Thymus (tissue), 11 donors: ENCODE measurements at regions not wholly inside any gene's neighbourhood (a gene's known extent, or its start where the extent isn't known, plus 50 kb on each side); places are given as distances from the start of the nearest gene placed in this dataset.

Experiments used
- DNase-seq, 9 donors: peaks; one replicate each; pipeline ENCODE4 v3.0.0-alpha.2; 2013; ENCODE audit warnings: low spot score in 9 of 9, low read depth in 6 of 9, missing footprints in 1 of 9
- H3K27ac ChIP-seq, 2 donors: one replicate each; pipeline ENCODE4 v1.5.1; 2013; ENCODE audit warnings: control low read depth in 1 of 2, low read depth in 1 of 2, low read length in 1 of 2, mild to moderate bottlenecking in 1 of 2, moderate library complexity in 1 of 2
- H3K27me3 ChIP-seq, 2 donors: one replicate each; pipeline ENCODE4 v1.5.1; 2013; ENCODE audit warnings: low read length in 1 of 2; ENCODE audit not compliant: control insufficient read depth in 2 of 2, insufficient read depth in 1 of 2
- H3K36me3 ChIP-seq, 2 donors: one replicate each; pipeline ENCODE4 v1.5.1; 2013; ENCODE audit warnings: low read length in 1 of 2, mild to moderate bottlenecking in 1 of 2, moderate library complexity in 1 of 2; ENCODE audit not compliant: control insufficient read depth in 2 of 2, insufficient read depth in 2 of 2
- H3K4me1 ChIP-seq, 2 donors: one replicate each; pipeline ENCODE4 v1.5.1; 2013; ENCODE audit warnings: low read length in 2 of 2; ENCODE audit not compliant: control insufficient read depth in 2 of 2, insufficient read depth in 2 of 2
- H3K4me3 ChIP-seq, 2 donors: one replicate each; pipeline ENCODE4 v1.5.1; 2013; ENCODE audit warnings: low read length in 2 of 2, control low read depth in 1 of 2, mild to moderate bottlenecking in 1 of 2
- H3K9me3 ChIP-seq, 2 donors: one replicate each; pipeline ENCODE4 v1.5.1; 2013; ENCODE audit warnings: low read length in 1 of 2, mild to moderate bottlenecking in 1 of 2; ENCODE audit not compliant: control insufficient read depth in 2 of 2, insufficient read depth in 1 of 2
- WGBS: extraction: QIAGEN DNeasy Blood & Tissue Kit; methylation state at CpG from one replicate; pipeline ENCODE4 v1.1.7; 2013; 5-methylcytosine and 5-hydroxymethylcytosine counted together
- donor health status: healthy.

DNA sequence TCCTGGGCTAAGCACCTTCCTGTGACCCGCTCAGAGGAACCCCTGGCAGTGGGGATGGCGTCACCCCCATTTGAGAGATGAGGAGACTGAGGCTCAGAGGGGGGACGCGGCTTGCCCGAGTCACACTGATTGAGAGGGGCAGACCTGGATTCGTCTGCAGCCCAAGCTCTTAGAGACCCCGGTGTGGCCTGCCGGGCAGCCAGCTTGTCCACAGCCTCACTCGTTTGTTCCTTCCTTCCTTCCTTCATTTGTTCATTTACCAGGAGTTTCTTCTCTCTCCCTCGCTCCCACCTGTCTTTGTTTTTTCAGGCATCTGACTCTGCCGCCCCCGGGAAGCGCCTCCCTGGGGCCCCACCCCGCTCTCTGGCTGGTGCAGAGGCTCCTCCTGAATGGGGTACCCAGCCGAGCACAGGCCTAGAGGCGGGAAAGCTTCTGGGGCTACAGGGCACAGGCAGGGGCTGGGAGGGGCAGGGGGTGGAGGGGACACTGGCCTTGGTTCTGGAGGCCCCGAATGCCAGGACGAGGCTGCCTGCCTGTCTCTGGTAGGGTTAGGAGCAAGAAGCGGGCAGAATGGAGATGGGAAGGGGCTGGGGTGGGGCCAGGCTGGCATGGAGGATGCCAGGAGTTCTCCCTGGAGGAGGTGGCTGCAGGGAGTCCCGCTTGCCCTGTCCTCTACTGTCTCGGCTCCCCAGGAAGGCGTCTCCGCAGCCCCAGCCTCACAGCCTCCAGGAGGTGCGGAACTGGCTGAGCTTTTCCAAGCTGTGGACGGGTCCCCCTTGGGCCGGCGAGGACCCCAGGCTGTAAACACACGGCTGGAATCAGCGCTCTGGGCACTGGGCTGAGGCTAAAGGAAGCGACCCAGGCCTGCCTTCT is 91.6 kb downstream of the UNCX start:
- H3K9me3 ChIP-seq: no peaks in the 10 kb centered on the region
- H3K4me1 ChIP-seq: no peaks in the 10 kb centered on the region
- DNase-seq: no peak
- peaks cover 26 to 43% of the 10 kb centered on the region in 2 donors for H3K27me3 ChIP-seq
- 70% methylated on average over 30 of the region's 30 CpGs for WGBS
- H3K4me3 ChIP-seq: no peak overlapping the region
- no peaks in the 10 kb centered on the region for H3K36me3 ChIP-seq
- H3K27ac ChIP-seq: no peak overlapping the region

DNA sequence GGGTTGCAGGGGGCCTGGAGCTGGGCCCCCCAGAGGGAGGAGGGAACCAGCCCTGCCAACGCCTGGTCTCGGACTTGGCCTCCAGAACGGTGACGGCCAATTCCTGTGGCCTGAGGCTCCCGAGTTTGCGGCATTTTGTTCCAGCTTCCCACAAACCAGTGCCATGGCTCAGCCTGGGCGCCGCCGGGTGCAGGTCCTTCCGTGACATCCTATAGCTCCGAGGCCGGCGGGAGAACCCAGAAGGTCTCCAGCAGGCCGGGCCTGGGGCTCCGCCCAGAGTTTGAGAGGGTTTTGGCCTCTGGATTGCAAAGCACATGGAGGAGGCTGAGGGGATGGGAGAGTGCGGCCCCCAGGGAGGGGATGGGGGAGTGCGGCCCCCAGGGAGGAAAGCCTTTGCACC is 92.6 kb downstream of the UNCX start:
- 87% methylated on average over 17 of the region's 17 CpGs for WGBS
- H3K27me3 ChIP-seq: peaks cover 26 to 44% of the 10 kb centered on the region in 2 donors
- H3K4me1 ChIP-seq: no peaks in the 10 kb centered on the region
- H3K27ac ChIP-seq: no peak overlapping the region
- H3K9me3 ChIP-seq: no peaks in the 10 kb centered on the region
- H3K36me3 ChIP-seq: no peaks in the 10 kb centered on the region
- DNase-seq: no peak
- no peak overlapping the region for H3K4me3 ChIP-seq

DNA sequence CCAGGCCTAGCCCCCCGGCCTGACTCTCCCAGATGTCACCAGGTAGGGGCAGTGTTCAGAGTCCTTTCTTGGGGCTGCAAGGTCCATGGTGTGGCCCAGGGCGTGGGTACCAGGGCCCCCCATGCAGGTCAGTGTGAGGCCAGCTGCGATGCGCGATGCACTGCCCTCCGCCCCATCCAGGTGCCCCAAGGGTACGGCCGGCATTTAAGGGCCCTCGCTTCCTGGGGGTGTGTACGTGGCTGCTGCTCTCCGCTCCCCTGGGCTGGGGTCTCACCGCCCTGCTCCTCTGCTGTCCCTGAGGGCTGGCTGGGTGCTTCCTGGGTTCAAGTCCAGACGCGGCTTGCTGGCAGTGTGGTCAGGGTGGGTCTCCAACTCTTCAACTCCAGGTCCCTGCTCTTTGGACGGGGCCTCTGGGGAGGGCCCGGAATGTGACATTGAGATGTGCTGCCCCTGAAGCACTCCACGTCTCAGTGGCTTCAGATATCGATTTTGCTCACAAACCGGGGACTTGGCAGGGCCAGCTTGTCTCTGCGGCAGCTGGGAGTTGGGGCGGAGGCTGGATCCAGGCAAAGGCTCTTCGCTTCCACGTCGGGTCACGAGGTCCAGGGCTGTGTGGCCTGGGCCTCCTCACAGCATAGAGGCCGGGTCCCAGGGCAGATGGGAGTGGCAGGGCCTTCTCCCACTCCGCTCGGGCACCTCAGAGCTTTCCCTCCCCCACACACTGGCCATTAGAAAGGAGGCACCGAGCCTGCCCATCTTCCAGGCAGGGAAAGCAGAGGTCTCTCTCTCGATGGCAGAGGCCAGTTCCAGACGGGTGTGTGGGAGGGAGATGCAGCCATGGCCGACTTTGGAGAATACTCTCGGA is 93.2 kb downstream of the UNCX start:
- DNase-seq: no peak

DNA sequence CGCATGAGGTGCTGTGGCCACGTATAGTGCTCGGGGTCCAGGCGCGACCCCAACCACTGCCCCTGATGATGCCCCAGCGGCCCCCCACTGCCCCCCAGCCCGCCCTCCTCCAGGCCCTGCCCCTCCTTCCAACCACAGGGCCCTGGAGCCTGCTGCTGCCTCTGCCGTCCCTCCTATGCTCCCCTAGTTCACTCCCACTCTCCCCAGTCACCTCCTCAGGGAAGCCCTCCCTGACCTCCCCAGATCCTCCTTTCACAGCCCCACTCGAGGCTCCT is 93.8 kb downstream of the UNCX start:
- Histone ChIP-seq H3K36me3 (no peaks in the 10 kb centered on the region), H3K9me3 (no peaks in the 10 kb centered on the region), H3K27me3 (peaks cover 26 to 48% of the 10 kb centered on the region in 2 donors), H3K4me1 (no peaks in the 10 kb centered on the region), H3K4me3 (no peak overlapping the region), H3K27ac (no peak overlapping the region)
- no peak for DNase-seq
- WGBS: 84% methylated on average over 9 of the region's 9 CpGs

More for the DNA sequence above, 93.2 kb downstream of the UNCX start:
- H3K27me3 ChIP-seq: peaks cover 26 to 47% of the 10 kb centered on the region in 2 donors
- H3K4me3 ChIP-seq: no peak overlapping the region
- H3K27ac ChIP-seq: no peak overlapping the region
- H3K36me3 ChIP-seq: no peaks in the 10 kb centered on the region
- 90% methylated on average over 33 of the region's 33 CpGs for whole genome bisulfite sequencing
- no peaks in the 10 kb centered on the region for H3K4me1 ChIP-seq
- no peaks in the 10 kb centered on the region for H3K9me3 ChIP-seq

DNA sequence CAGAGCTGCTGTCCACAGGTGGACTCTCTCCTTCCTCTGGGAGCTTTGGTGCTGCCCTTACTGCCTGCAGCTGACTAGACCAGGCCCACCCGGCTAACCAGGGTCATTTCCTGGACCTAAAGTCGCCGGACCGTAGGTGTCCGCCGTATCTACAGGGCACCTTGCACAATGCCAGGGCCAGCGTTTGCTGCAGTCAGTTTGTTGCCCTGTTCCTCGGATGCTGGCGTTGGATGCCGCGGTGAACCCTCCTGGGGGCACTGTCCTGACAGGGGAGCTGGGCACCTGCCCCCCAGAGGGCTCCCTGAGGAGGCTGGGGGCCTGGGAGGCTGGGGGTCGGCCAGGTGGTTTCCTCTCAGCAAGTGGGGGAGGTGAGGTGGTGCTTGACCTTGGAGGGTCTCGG is 96.6 kb downstream of the UNCX start:
- Histone ChIP-seq H3K9me3 (no peaks in the 10 kb centered on the region), H3K27ac (no peak overlapping the region), H3K4me1 (no peaks in the 10 kb centered on the region), H3K4me3 (no peak overlapping the region), H3K36me3 (no peaks in the 10 kb centered on the region), H3K27me3 (peaks cover 4 to 31% of the 10 kb centered on the region in 2 donors)
- 94% methylated on average over 13 of the region's 13 CpGs for WGBS
- no peak for DNase-seq

DNA sequence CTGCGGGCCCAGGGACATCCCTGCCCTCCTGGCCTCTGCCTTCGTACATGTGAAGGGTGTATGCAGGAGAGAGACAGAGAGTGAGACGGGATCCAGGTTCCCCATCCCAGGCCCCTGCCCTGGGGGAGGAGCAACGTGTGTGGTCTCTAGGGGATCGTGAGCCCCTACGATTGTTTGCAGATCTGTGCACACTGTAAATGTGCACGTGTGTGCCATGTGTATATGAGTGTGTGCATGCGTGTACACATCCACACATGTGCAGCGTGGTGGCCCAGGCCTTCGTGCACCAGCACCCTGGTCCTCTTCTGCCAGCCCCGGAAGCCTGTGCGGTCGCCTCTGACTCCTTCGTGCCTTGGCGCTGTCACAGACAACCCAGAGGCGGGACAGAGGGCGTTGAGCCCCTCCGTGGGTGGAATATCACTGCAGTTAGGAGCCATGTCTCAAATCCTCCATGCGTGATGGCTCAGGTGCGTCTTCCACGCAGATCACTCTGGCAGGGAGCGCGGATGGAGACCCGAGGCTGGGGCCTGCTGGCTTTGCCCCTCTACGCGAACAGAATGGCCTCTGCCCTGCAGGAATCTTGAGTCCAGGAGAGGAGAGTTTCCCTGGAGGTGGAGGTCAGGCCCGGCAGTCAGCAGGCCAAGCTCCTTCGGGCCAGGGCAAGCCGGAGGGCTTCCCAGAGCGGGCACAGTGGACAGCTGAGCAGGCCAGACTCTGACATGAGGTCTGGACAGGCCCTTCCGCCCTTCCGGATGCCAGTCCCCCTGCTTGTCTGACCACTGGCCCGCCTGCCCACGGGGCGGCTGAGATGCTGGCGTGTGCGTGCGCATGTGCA is 97.5 kb downstream of the UNCX start:
- Histone ChIP-seq H3K27me3 (peaks cover 0 to 21% of the 10 kb centered on the region in 2 donors), H3K9me3 (peaks cover 0 to 3% of the 10 kb centered on the region in 2 donors), H3K4me3 (no peak overlapping the region), H3K27ac (no peak overlapping the region), H3K4me1 (no peaks in the 10 kb centered on the region), H3K36me3 (no peaks in the 10 kb centered on the region)
- 92% methylated on average over 38 of the region's 38 CpGs for WGBS
- no peak for DNase-seq

DNA sequence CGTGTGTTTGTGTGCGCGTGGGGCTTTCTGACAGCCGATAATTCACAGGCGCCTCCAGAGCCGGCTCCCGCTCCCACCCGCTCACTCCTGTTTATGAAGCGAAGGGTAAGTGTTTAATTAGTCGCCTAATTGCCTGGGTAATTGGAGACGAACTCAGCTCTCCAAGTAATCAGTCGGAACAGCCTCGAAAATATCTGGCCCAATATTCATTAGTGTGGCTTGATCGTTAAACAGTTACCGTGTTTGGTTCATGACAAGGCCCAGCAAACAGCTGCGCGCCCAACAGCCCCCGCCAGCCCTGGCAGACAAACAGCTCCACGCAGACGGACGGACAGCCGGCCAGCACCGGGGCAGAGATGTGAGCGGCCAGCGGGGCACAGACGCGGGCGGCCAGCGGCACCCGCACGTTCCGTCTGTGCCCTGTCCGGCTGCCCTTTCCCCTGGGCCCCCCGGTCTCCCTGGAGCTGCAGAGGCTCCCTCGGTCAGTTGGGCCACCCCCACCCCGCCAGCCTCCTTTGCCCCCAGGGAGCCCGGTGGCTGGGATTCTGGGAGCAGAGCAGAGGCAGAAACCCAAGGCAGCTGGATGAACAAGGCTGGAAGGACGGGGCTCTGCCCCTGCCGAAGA is 98.2 kb downstream of the UNCX start:
- Histone ChIP-seq H3K4me3 (no peak overlapping the region), H3K9me3 (peaks cover 0 to 3% of the 10 kb centered on the region in 2 donors), H3K27me3 (peaks cover 0 to 18% of the 10 kb centered on the region in 2 donors), H3K36me3 (no peaks in the 10 kb centered on the region), H3K4me1 (no peaks in the 10 kb centered on the region), H3K27ac (no peak overlapping the region)
- no peak for DNase-seq
- WGBS: 91% methylated on average over 39 of the region's 39 CpGs

DNA sequence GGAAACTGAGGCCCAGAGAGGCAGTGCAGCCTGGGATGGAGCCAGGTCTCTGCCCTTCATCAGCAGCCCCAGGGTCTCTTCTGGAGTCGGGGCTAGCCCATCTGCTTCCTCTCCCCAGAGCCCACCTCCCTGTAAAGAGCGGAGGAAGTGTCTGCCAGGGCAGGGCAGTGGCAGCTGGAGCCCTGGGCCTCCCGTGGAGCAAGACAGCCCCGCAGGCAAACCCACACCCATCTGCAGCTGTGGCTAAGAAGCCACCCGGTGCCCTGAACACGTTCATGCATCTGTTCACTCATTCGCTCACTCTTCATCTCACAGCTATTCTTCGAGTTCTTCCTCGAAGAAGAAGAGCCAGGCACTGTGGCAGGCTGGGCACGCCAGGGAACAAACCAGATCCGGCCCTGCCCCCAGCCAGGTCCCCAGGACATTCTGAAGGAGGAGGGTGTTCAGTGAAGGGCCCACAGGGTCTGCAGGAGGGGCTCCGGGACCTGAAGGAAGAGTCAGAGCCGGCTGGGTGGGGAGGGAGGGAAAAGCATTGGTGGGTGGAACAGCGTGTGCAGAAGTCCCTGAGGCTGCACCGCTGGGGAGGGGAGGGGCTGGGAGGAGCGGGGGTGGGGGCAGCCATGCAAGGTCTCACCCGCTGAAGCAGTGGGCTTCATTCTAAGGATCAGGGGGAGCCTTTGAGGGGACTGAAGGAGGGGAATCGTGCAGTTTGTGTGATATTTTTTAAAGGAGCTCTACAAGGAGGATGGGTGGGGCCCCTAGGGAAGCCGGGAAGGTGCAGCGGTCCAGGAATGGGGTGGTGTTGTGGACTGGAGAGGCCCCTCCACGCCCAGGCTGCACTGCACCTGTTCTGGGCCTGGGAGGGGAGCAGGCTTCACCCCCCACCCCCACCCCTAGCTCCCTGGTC is 99.1 kb downstream of the UNCX start:
- no peak overlapping the region for H3K27ac ChIP-seq
- H3K4me3 ChIP-seq: no peak overlapping the region
- H3K36me3 ChIP-seq: no peaks in the 10 kb centered on the region
- H3K4me1 ChIP-seq: no peaks in the 10 kb centered on the region
- H3K27me3 ChIP-seq: peaks cover 0 to 18% of the 10 kb centered on the region in 2 donors
- WGBS: 44% methylated on average over 21 of the region's 21 CpGs
- DNase-seq: peak in 1 of 9 donors; percentile 1
- peaks cover 0 to 3% of the 10 kb centered on the region in 2 donors for H3K9me3 ChIP-seq
